ENCODE measurements at regions not wholly inside any gene's neighbourhood (a gene's known extent, or its start where the extent isn't known, plus 50 kb on each side); places are given as distances from the start of the nearest gene placed in this dataset.

DNA sequence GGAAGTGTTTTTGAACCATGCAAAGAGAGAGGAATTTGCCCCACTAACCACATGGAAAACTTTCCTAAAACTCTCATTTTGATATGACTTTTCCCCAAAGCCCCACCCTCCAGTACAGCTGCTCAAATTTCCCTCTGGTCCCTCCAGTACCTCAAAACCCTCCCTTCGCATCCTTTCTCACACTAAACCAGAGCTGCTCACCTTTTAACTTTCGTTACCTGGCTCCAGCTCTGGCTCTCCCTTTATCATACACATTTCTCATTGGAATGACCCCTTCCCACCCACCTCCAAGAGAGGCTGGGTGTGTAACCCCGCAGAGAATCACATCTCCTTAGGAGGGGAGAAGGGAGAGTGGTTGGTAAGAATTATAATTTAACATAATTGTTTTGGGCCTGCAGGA, 86.8 kb upstream of the NDUFV2 start:
- Histone ChIP-seq H3K27me3 (ENCODE audit: insufficient read depth, low read length) (no peaks in the 10 kb centered on the region), H3K36me3 (ENCODE audit: insufficient read depth, low read length) (no peaks in the 10 kb centered on the region), H3K4me1 (ENCODE audit: insufficient read depth, low read length) (peaks cover 17% of the 10 kb centered on the region), H3K79me2 (ENCODE audit: insufficient read depth, low read length) (no peaks in the 10 kb centered on the region), H3K9me3 (ENCODE audit: insufficient read depth, low read depth, low read length) (no peaks in the 10 kb centered on the region), H2AFZ (ENCODE audit: low read depth, low read length) (no peak overlapping the region), H3K4me2 (ENCODE audit: low read length) (no peak overlapping the region), H3K4me3 (ENCODE audit: insufficient read depth, low read depth, low read length) (no peak overlapping the region), H3K27ac (ENCODE audit: low read depth, low read length) (no peak overlapping the region), H3K9ac (ENCODE audit: low read length) (no peak overlapping the region), H4K20me1 (ENCODE audit: insufficient read depth, low read length) (no peaks in the 10 kb centered on the region)
- peaks cover 3% of the 10 kb centered on the region for H3K9me3 Mint-ChIP-seq (ENCODE audit: unreplicated experiment)
- DNase-seq (ENCODE audit: low read depth): no peak
- no peaks in the 10 kb centered on the region for H3K36me3 Mint-ChIP-seq (ENCODE audit: low read depth, unreplicated experiment)
- no peak for FAIRE-seq
- no peak overlapping the region for H3K27ac Mint-ChIP-seq (ENCODE audit: unreplicated experiment)
- TF ChIP-seq EZH2 (IDR thresholded peaks at IDR 0.05; ENCODE audit: insufficient read depth, low read length): no peak
- TF ChIP-seq, protein P1, sequence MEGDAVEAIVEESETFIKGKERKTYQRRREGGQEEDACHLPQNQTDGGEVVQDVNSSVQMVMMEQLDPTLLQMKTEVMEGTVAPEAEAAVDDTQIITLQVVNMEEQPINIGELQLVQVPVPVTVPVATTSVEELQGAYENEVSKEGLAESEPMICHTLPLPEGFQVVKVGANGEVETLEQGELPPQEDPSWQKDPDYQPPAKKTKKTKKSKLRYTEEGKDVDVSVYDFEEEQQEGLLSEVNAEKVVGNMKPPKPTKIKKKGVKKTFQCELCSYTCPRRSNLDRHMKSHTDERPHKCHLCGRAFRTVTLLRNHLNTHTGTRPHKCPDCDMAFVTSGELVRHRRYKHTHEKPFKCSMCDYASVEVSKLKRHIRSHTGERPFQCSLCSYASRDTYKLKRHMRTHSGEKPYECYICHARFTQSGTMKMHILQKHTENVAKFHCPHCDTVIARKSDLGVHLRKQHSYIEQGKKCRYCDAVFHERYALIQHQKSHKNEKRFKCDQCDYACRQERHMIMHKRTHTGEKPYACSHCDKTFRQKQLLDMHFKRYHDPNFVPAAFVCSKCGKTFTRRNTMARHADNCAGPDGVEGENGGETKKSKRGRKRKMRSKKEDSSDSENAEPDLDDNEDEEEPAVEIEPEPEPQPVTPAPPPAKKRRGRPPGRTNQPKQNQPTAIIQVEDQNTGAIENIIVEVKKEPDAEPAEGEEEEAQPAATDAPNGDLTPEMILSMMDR (IDR thresholded peaks at IDR 0.05; ENCODE audit: insufficient read depth, low read depth, low read length): no peak
- H3K4me3 Mint-ChIP-seq (ENCODE audit: unreplicated experiment): no peak overlapping the region
- H3K4me1 Mint-ChIP-seq (ENCODE audit: low read depth, unreplicated experiment): peaks cover 3% of the 10 kb centered on the region
- H3K27me3 Mint-ChIP-seq (ENCODE audit: low read depth, unreplicated experiment): peaks cover 4% of the 10 kb centered on the region

- Mint-ChIP-seq H3K4me1 (ENCODE audit: low read depth, unreplicated experiment) (peaks cover 3% of the 10 kb centered on the region), H3K36me3 (ENCODE audit: low read depth, unreplicated experiment) (no peaks in the 10 kb centered on the region), H3K27ac (ENCODE audit: unreplicated experiment) (no peak overlapping the region), H3K9me3 (ENCODE audit: unreplicated experiment) (peaks cover 3% of the 10 kb centered on the region), H3K4me3 (ENCODE audit: unreplicated experiment) (no peak overlapping the region), H3K27me3 (ENCODE audit: low read depth, unreplicated experiment) (no peaks in the 10 kb centered on the region)
- H3K4me1 ChIP-seq (ENCODE audit: insufficient read depth, low read length): peaks cover 17% of the 10 kb centered on the region
- no peak for TF ChIP-seq EZH2 (IDR thresholded peaks at IDR 0.05; ENCODE audit: insufficient read depth, low read length)
- TF ChIP-seq, protein P1 (IDR thresholded peaks at IDR 0.05; ENCODE audit: insufficient read depth, low read depth, low read length): no peak
- H3K27ac ChIP-seq (ENCODE audit: low read depth, low read length): peak overlapping the region; percentile 94
- peak overlapping the region; percentile 85 for H3K4me2 ChIP-seq (ENCODE audit: low read length)
- no peaks in the 10 kb centered on the region for H3K36me3 ChIP-seq (ENCODE audit: insufficient read depth, low read length)
- no peaks in the 10 kb centered on the region for H3K79me2 ChIP-seq (ENCODE audit: insufficient read depth, low read length)
- H3K27me3 ChIP-seq (ENCODE audit: insufficient read depth, low read length): no peaks in the 10 kb centered on the region
- peak overlapping the region; percentile 67 for H2AFZ ChIP-seq (ENCODE audit: low read depth, low read length)
- H3K9me3 ChIP-seq (ENCODE audit: insufficient read depth, low read depth, low read length): no peaks in the 10 kb centered on the region
- FAIRE-seq (no peak), DNase-seq (ENCODE audit: low read depth) (no peak)
- H3K4me3 ChIP-seq (ENCODE audit: insufficient read depth, low read depth, low read length): no peak overlapping the region
- H3K9ac ChIP-seq (ENCODE audit: low read length): peak overlapping the region; percentile 59
- H4K20me1 ChIP-seq (ENCODE audit: insufficient read depth, low read length): no peaks in the 10 kb centered on the region
Observed at GRCh38 chr18:9016633-9017166, 85.8 kb upstream of the NDUFV2 start.

DNA sequence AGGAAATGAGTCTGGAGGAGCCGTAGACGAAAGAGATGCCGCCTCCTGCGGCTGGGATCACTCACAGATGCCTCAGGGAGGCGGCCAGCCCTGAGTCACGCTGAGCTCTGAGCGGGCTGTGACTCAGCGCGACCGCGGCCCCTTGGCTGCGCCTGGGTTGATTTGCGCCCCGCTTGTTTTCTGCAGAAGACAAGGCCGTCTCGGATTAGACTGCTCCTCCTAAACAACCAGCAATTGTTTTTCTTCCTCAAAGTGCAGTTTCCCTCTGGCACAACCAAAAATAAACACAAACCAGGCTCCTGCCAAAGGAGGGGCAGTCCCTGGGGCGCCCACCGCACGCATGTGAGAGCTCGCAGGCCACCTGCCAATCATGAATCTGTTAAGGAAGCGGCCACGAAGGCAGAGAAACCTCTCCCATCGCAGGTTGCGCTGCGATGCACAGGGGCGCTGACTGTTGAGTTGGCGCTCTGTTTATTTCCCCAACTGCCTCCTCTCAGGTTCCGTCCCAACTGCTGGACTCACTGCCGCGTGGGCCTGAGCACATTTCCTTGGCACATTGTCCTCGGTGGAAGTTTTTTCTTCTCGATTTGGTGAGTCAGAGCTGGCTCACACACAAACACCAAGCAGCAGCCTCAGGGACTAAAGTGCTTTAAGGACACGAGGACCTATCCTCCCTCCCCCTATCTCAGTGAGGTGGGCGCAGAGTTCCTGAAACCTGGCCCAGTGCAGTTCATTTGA, 85.2 kb upstream of the NDUFV2 start:
- Mint-ChIP-seq H3K36me3 (ENCODE audit: low read depth, unreplicated experiment) (no peaks in the 10 kb centered on the region), H3K4me3 (ENCODE audit: unreplicated experiment) (no peak overlapping the region), H3K9me3 (ENCODE audit: unreplicated experiment) (peaks cover 3% of the 10 kb centered on the region), H3K4me1 (ENCODE audit: low read depth, unreplicated experiment) (peaks cover 3% of the 10 kb centered on the region), H3K27ac (ENCODE audit: unreplicated experiment) (peak overlapping the region; percentile 18), H3K27me3 (ENCODE audit: low read depth, unreplicated experiment) (no peaks in the 10 kb centered on the region)
- no peaks in the 10 kb centered on the region for H3K36me3 ChIP-seq (ENCODE audit: insufficient read depth, low read length)
- no peaks in the 10 kb centered on the region for H3K9me3 ChIP-seq (ENCODE audit: insufficient read depth, low read depth, low read length)
- H3K79me2 ChIP-seq (ENCODE audit: insufficient read depth, low read length): no peaks in the 10 kb centered on the region
- peak overlapping the region; percentile 83 for H2AFZ ChIP-seq (ENCODE audit: low read depth, low read length)
- no peaks in the 10 kb centered on the region for H3K27me3 ChIP-seq (ENCODE audit: insufficient read depth, low read length)
- H3K9ac ChIP-seq (ENCODE audit: low read length): peak overlapping the region; percentile 79
- peaks cover 17% of the 10 kb centered on the region for H3K4me1 ChIP-seq (ENCODE audit: insufficient read depth, low read length)
- FAIRE-seq (no peak), DNase-seq (ENCODE audit: low read depth) (peak; percentile 92)
- H3K27ac ChIP-seq (ENCODE audit: low read depth, low read length): peak overlapping the region; percentile 94
- peak overlapping the region; percentile 40 for H3K4me3 ChIP-seq (ENCODE audit: insufficient read depth, low read depth, low read length)
- TF ChIP-seq, protein P1 (IDR thresholded peaks at IDR 0.05; ENCODE audit: insufficient read depth, low read depth, low read length): no peak
- no peak for TF ChIP-seq EZH2 (IDR thresholded peaks at IDR 0.05; ENCODE audit: insufficient read depth, low read length)
- H3K4me2 ChIP-seq (ENCODE audit: low read length): peak overlapping the region; percentile 85
- H4K20me1 ChIP-seq (ENCODE audit: insufficient read depth, low read length): no peaks in the 10 kb centered on the region
